ENCODE measurements at regions not wholly inside any gene's neighbourhood (a gene's known extent, or its start where the extent isn't known, plus 50 kb on each side); places are given as distances from the start of the nearest gene placed in this dataset.

DNA sequence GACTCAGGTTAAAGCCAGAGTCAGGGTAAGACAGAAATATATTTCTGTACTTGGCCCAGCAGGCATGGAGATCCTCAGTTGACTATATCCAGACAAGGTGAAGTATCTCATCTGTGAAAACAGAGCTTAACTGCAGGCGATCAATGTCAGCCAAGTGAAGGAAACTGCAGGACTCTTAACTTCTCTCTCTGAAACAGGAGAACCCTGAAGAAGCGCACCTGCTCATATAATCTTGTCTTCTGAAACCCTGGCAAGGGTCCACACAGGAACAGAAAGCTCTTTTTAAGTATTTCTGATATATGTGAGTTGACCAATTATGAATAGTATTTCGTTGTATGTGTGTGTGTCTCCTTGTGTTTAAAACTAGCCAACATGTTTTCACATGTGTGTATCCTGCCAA lies 504.8 kb upstream of the SLITRK5 start:
- TF ChIP-seq POLR2AphosphoS5 (IDR thresholded peaks at IDR 0.05; ENCODE audit: low read depth, low read length) (no peak), TAF1 (IDR thresholded peaks at IDR 0.05; ENCODE audit: borderline replicate concordance, low read depth, low read length) (no peak), POLR2A (IDR thresholded peaks at IDR 0.05; ENCODE audit: low read depth, low read length) (no peak)
